Skeletal muscle tissue (tissue), 3 donors: ENCODE measurements at regions not wholly inside any gene's neighbourhood (a gene's known extent, or its start where the extent isn't known, plus 50 kb on each side); places are given as distances from the start of the nearest gene placed in this dataset.

Experiments used
- H3K27ac ChIP-seq: one replicate; pipeline ENCODE4 v1.7.0; 2013; ENCODE audit warnings: mild to moderate bottlenecking, low read depth, low read length, inconsistent platforms
- H3K27me3 ChIP-seq, 3 donors: one replicate each; pipeline ENCODE4 v1.7.0; 2013; ENCODE audit warnings: low read length in 3 of 3; ENCODE audit not compliant: control insufficient read depth in 3 of 3, insufficient read depth in 3 of 3
- H3K36me3 ChIP-seq, 3 donors: one replicate each; pipeline ENCODE4 v1.7.0; 2013; ENCODE audit warnings: low read length in 3 of 3; ENCODE audit not compliant: control insufficient read depth in 3 of 3, insufficient read depth in 3 of 3
- H3K4me1 ChIP-seq, 3 donors: one replicate each; pipeline ENCODE4 v1.7.0; 2013; ENCODE audit warnings: low read length in 3 of 3, mild to moderate bottlenecking in 3 of 3; ENCODE audit not compliant: control insufficient read depth in 3 of 3, insufficient read depth in 3 of 3
- H3K4me3 ChIP-seq, 3 donors: one replicate each; pipeline ENCODE4 v1.7.0; 2013; ENCODE audit warnings: low read length in 3 of 3
- H3K9ac ChIP-seq, 3 donors: one replicate each; pipeline ENCODE4 v1.7.0; 2013; ENCODE audit warnings: low read length in 3 of 3, mild to moderate bottlenecking in 3 of 3, moderate library complexity in 2 of 3, low read depth in 1 of 3
- H3K9me3 ChIP-seq, 3 donors: one replicate each; pipeline ENCODE4 v1.7.0; 2013; ENCODE audit warnings: low read length in 3 of 3; ENCODE audit not compliant: control insufficient read depth in 3 of 3
- donor health status: Osteomylitis.

DNA sequence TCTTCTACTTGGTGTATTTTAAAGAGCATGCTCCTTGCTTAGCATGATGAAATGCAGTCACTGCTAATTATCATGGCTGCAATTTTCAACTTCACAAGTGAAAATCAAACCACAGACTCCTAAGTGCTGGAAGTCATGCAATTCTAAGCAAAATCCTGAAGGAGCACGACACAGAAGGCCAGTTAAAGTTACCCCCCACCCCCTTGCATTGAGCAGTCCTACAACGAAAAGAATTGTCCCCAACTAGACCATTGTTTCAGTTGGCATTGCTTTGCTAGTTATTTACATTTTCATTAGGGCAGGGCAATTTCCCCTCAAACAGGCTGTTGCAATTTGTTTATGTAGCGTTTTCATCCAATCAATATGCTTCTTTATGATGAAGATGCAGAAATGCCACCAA is 321.2 kb downstream of the PCDH7 start:
- Histone ChIP-seq H3K27ac (no peak overlapping the region), H3K36me3 (no peaks in the 10 kb centered on the region), H3K27me3 (no peaks in the 10 kb centered on the region), H3K9ac (no peak overlapping the region), H3K4me3 (no peak overlapping the region), H3K4me1 (no peaks in the 10 kb centered on the region), H3K9me3 (no peaks in the 10 kb centered on the region)

DNA sequence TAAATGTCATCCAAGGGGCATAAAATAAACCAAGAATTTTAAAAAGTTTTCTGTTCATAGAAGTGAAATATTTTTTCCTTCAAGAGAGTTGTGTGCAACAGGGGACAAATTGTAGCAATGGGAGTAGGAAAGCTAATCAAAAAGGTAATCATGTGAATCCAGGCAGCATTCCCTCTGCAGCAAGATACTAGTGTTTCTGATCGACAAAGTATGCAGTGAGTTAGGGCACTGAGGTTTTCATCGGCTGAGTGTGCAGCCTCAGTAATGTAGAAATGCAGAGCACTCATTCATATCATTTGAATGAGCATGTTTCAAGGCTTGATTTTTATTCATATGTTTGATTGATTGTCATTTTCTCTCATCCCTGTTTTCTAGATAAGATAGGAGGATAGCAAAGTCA is 321.7 kb downstream of the PCDH7 start:
- no peaks in the 10 kb centered on the region for H3K36me3 ChIP-seq
- H3K9ac ChIP-seq, result no peak overlapping the region
- H3K27me3 ChIP-seq, result no peaks in the 10 kb centered on the region
- no peaks in the 10 kb centered on the region for H3K4me1 ChIP-seq
- no peak overlapping the region for H3K27ac ChIP-seq
- no peaks in the 10 kb centered on the region for H3K9me3 ChIP-seq
- no peak overlapping the region for H3K4me3 ChIP-seq

DNA sequence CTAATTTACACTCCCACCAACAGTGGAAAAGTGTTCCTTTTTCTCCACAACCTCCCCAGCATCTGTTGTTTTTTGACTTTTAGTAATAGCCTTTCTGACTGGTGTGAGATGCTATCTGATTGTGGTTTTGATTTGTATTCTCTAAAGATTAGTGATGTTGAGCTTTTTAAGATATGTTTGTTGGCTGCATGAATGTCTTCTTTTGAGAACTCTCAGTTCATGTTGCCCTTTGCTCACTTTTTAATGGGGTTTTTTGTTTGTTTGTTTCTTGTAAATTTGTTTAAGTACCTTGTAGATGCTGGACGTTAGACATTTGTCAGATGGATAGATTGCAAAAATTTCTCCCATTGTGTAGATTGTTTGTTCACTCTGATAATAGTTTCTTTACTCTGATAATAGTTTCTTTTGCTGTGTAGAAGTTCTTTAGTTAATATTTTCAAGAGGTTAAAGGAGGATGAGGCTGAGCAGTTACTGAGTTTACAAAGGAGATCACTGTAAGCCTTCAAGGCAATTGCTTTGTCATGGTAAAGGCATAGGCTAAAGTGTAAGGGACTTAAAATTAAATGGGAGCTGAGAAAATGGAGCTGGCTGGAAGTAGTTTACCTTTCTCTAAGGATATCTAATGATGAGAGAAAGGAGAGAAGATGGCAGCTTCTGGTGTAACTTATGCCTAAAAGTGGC is 323.4 kb downstream of the PCDH7 start:
- H3K36me3 ChIP-seq, result no peaks in the 10 kb centered on the region
- no peaks in the 10 kb centered on the region for H3K27me3 ChIP-seq
- H3K4me1 ChIP-seq, result no peaks in the 10 kb centered on the region
- no peak overlapping the region for H3K9ac ChIP-seq
- H3K4me3 ChIP-seq, result no peak overlapping the region
- no peak overlapping the region for H3K27ac ChIP-seq
- H3K9me3 ChIP-seq, result no peaks in the 10 kb centered on the region

DNA sequence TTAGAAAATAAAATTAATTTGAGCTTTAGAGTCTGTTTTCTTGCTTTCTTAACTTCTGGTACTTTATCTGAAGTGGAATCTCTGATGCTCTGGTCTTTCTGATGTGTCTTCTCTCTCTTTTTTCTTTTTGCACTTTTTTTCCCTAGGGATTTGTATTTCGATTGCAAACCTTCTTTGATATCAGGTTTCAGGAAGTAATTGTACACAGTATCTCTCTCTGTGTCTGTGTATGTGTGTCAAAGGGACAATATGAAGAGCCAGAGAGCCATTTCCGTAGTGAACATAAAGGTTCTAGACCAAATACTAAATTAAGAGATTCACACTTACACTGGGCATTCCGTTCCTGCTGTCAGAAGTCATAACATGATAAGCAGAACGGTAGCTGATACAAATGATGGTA is 325.0 kb downstream of the PCDH7 start:
- Histone ChIP-seq H3K36me3 (no peaks in the 10 kb centered on the region), H3K27ac (no peak overlapping the region), H3K4me3 (no peak overlapping the region), H3K4me1 (no peaks in the 10 kb centered on the region), H3K9me3 (no peaks in the 10 kb centered on the region), H3K9ac (no peak overlapping the region), H3K27me3 (no peaks in the 10 kb centered on the region)

DNA sequence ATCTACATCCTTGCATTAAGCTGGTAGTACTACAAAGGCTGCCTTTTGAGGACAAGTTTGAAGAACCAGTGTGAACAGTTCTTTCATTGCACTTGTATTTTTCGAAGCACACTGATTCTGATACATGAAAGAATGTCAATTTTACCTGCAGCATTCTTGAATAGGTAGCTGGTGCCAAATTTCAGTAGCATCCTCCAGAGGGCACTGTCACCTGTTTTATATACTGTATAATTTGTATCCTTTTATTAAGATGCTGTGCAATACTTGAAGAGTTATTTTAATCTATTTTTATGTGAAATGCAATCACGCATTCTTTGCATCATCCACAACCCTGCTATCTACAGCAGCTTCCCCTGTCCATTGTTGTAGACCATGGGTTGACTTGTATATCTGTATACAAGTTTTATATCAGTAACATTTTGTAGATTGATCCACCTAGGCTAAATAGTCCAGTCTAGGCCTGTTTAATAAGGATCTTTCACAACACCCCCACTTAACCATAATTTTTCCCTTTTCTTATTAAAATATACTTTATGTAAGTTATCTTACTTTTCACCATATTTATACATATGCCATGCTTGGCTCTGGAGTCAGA is 325.7 kb downstream of the PCDH7 start:
- H3K4me1 ChIP-seq, result no peaks in the 10 kb centered on the region
- no peak overlapping the region for H3K4me3 ChIP-seq
- H3K27ac ChIP-seq, result no peak overlapping the region
- no peaks in the 10 kb centered on the region for H3K9me3 ChIP-seq
- no peak overlapping the region for H3K9ac ChIP-seq
- no peaks in the 10 kb centered on the region for H3K27me3 ChIP-seq
- H3K36me3 ChIP-seq, result no peaks in the 10 kb centered on the region

DNA sequence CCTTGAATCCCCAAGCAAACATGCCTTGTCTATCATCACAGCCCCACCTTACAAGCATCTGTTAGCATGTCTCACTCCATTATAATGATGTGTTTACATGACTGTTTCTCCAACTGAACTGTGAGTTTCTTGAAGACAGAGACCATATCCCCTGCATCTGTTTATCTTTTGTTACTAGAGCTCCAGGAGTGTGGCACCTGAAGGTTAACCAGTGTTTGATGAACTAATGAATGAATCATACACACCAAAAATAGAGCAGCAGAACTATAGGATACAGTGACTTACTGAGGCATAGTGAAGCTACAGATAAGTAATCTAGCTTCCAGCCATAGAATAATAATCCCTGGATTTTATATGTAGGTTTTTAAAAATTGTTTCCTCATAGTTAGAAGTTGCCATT is 331.0 kb downstream of the PCDH7 start:
- Histone ChIP-seq H3K9me3 (no peaks in the 10 kb centered on the region), H3K36me3 (no peaks in the 10 kb centered on the region), H3K9ac (no peak overlapping the region), H3K27me3 (no peaks in the 10 kb centered on the region), H3K4me1 (no peaks in the 10 kb centered on the region), H3K27ac (no peak overlapping the region), H3K4me3 (no peak overlapping the region)

DNA sequence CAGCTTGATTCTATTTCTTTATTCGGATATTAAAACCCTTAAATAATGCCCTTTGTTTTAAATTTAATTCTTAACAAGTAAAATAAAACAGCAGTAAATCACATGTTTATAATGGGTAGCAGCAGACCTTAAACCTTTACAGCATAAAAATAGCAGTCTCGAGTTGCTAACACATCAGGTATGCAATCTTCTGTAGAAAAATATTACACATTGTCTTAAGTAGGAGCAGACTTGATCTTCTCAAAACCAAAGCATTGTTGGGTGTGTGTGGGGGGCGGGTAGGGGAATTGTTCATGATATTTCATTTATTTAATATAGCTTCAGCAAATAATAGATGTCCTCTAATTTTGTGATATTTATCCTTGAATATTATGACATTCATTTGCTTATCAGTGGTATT is 331.4 kb downstream of the PCDH7 start:
- no peaks in the 10 kb centered on the region for H3K36me3 ChIP-seq
- H3K4me1 ChIP-seq, result no peaks in the 10 kb centered on the region
- H3K27ac ChIP-seq, result no peak overlapping the region
- H3K27me3 ChIP-seq, result no peaks in the 10 kb centered on the region
- no peaks in the 10 kb centered on the region for H3K9me3 ChIP-seq
- no peak overlapping the region for H3K9ac ChIP-seq
- H3K4me3 ChIP-seq, result no peak overlapping the region

DNA sequence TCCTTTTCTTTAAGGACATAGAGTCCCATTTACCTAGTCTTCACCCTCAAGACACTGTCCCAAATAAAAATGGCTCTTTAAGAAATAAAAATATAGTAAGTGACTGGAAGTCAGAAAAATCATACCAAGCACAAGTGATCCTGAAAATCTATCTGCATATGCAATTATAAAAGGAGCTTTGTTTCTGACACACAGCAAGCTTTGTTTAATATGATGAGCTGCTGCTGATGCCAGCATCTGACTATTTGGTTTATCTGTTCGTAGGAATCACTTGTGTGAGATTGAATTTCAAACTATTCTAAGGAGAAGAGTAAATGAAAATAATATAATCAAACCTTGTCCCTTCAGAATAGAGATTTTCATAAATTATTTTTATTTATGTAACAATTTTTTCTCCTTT is 332.4 kb downstream of the PCDH7 start:
- Histone ChIP-seq H3K27ac (no peak overlapping the region), H3K9ac (no peak overlapping the region), H3K27me3 (no peaks in the 10 kb centered on the region), H3K4me3 (no peak overlapping the region), H3K4me1 (no peaks in the 10 kb centered on the region), H3K36me3 (no peaks in the 10 kb centered on the region), H3K9me3 (no peaks in the 10 kb centered on the region)

DNA sequence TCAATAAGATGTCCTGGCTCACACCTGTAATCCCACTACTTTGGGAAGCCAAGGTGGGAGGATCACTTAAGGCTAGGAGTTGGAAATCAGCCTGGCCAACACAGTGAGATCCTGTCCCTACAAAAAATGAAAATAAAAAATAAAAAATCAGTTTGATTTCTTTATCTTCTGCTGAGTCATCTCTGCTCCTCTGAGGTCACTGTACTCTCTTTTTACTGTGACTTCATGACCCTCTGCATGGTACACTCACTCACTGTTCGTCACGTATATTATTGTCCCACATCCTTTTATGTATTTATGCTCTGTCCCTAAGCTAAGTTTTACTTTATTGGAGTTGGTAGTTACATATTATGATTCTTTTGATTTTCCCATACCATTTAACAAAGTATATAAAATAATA is 333.3 kb downstream of the PCDH7 start:
- H3K36me3 ChIP-seq, result no peaks in the 10 kb centered on the region
- H3K9ac ChIP-seq, result no peak overlapping the region
- no peaks in the 10 kb centered on the region for H3K27me3 ChIP-seq
- no peak overlapping the region for H3K4me3 ChIP-seq
- no peaks in the 10 kb centered on the region for H3K9me3 ChIP-seq
- H3K27ac ChIP-seq, result no peak overlapping the region
- no peaks in the 10 kb centered on the region for H3K4me1 ChIP-seq

DNA sequence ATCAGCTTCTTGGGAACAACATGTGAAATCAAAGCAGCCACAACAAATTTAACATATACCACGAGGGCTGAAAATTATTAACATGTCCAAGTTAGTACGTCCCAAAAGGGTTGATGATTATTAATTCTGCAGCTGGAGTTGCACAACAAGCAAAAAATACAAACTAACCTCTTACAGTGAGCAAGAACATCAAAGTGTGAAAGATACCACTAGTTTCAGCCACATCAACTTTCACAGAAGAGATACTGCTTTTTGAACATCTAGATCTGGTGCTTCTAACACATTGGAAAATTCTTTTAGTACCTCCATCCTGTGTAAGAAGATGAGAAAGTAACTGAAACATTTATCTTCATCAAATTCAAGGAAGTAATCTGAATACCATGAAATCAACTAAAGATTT is 334.1 kb downstream of the PCDH7 start:
- Histone ChIP-seq H3K27me3 (no peaks in the 10 kb centered on the region), H3K27ac (no peak overlapping the region), H3K4me1 (no peaks in the 10 kb centered on the region), H3K36me3 (no peaks in the 10 kb centered on the region), H3K9ac (no peak overlapping the region), H3K4me3 (no peak overlapping the region), H3K9me3 (no peaks in the 10 kb centered on the region)
